Osteoblast (primary cell): ENCODE measurements at regions not wholly inside any gene's neighbourhood (a gene's known extent, or its start where the extent isn't known, plus 50 kb on each side); places are given as distances from the start of the nearest gene placed in this dataset.

Source experiments
- DNase-seq: peaks from one replicate; pipeline ENCODE4 v3.0.0; 2011; ENCODE audit warnings: low spot score, mixed read lengths; ENCODE audit not compliant: insufficient read length; ENCODE audit errors: missing footprints
- H2AFZ ChIP-seq: 2 replicates; pipeline ENCODE4 v1.6.0; 2011; ENCODE audit warnings: mild to moderate bottlenecking, low read length
- H3K27ac ChIP-seq: 2 replicates; pipeline ENCODE4 v1.5.1; 2011; ENCODE audit warnings: mild to moderate bottlenecking, low read depth, low read length, moderate library complexity
- H3K27me3 ChIP-seq: 2 replicates; pipeline ENCODE4 v1.6.0; 2012; ENCODE audit warnings: mild to moderate bottlenecking, control low read depth, inconsistent platforms, low read length, moderate library complexity; ENCODE audit not compliant: insufficient read depth
- H3K36me3 ChIP-seq: 2 replicates; pipeline ENCODE4 v1.5.1; 2011; ENCODE audit warnings: mild to moderate bottlenecking, low read length, control low read depth, moderate library complexity; ENCODE audit not compliant: insufficient read depth
- H3K4me1 ChIP-seq: 2 replicates; pipeline ENCODE4 v1.5.1; 2011; ENCODE audit warnings: mild to moderate bottlenecking, low read length, control low read depth, moderate library complexity; ENCODE audit not compliant: insufficient read depth
- H3K4me2 ChIP-seq: 2 replicates; pipeline ENCODE4 v1.6.0; 2011; ENCODE audit warnings: mild to moderate bottlenecking, low read length; ENCODE audit not compliant: insufficient read depth
- H3K4me3 ChIP-seq: fragments of 200-600 bp; sonication (generic); 3 replicates; pipeline ENCODE4 v1.5.1; 2012; ENCODE audit warnings: mild to moderate bottlenecking, low read length, inconsistent platforms; ENCODE audit not compliant: insufficient read depth
- H3K79me2 ChIP-seq: 2 replicates; pipeline ENCODE4 v1.6.0; 2012; ENCODE audit warnings: mild to moderate bottlenecking, low read length, control low read depth, inconsistent platforms; ENCODE audit not compliant: insufficient read depth
- H3K9me3 ChIP-seq: 2 replicates; pipeline ENCODE4 v1.5.1; 2011; ENCODE audit warnings: low read depth, low read length, control low read depth
- H4K20me1 ChIP-seq: 2 replicates; pipeline ENCODE4 v1.6.0; 2012; ENCODE audit warnings: mild to moderate bottlenecking, low read length, control low read depth; ENCODE audit not compliant: insufficient read depth
- CTCF ChIP-seq: IDR thresholded peaks from 2 replicates; pipeline ENCODE4 v1.5.1; 2011; ENCODE audit warnings: mild to moderate bottlenecking, low read depth, low read length, moderate library complexity; ENCODE audit errors: extremely low read depth

GRCh38 chr5:18023275-18023674 lies 389.0 kb downstream of the TAF11L14 start:
- Histone ChIP-seq H3K27ac (no peak overlapping the region), H3K36me3 (no peaks in the 10 kb centered on the region), H3K4me1 (no peaks in the 10 kb centered on the region), H3K27me3 (no peaks in the 10 kb centered on the region), H4K20me1 (no peaks in the 10 kb centered on the region), H3K4me3 (no peak overlapping the region), H3K4me2 (no peak overlapping the region), H2AFZ (no peak overlapping the region), H3K79me2 (no peaks in the 10 kb centered on the region), H3K9me3 (no peaks in the 10 kb centered on the region)
- DNase-seq = no peak
- no peak for TF ChIP-seq CTCF

- no peak overlapping the region for H2AFZ ChIP-seq
- no peak overlapping the region for H3K4me3 ChIP-seq
- H3K9me3 ChIP-seq = no peaks in the 10 kb centered on the region
- no peaks in the 10 kb centered on the region for H3K36me3 ChIP-seq
- DNase-seq = no peak
- no peaks in the 10 kb centered on the region for H4K20me1 ChIP-seq
- H3K27ac ChIP-seq = no peak overlapping the region
- TF ChIP-seq CTCF = no peak
- no peak overlapping the region for H3K4me2 ChIP-seq
- no peaks in the 10 kb centered on the region for H3K27me3 ChIP-seq
- H3K79me2 ChIP-seq = no peaks in the 10 kb centered on the region
- no peaks in the 10 kb centered on the region for H3K4me1 ChIP-seq
These were observed 389.7 kb downstream of the TAF11L14 start for GRCh38 chr5:18023986-18024385.

GRCh38 chr5:18024542-18024941 lies 390.3 kb downstream of the TAF11L14 start:
- no peak for DNase-seq
- no peak overlapping the region for H3K4me2 ChIP-seq
- TF ChIP-seq CTCF = no peak
- no peak overlapping the region for H2AFZ ChIP-seq
- no peaks in the 10 kb centered on the region for H3K36me3 ChIP-seq
- no peaks in the 10 kb centered on the region for H3K27me3 ChIP-seq
- H3K4me3 ChIP-seq = no peak overlapping the region
- H3K9me3 ChIP-seq = no peaks in the 10 kb centered on the region
- no peak overlapping the region for H3K27ac ChIP-seq
- H3K79me2 ChIP-seq = no peaks in the 10 kb centered on the region
- H4K20me1 ChIP-seq = no peaks in the 10 kb centered on the region
- H3K4me1 ChIP-seq = no peaks in the 10 kb centered on the region

GRCh38 chr5:18027241-18027867 lies 393.1 kb downstream of the TAF11L14 start:
- Histone ChIP-seq H3K27me3 (no peaks in the 10 kb centered on the region), H2AFZ (no peak overlapping the region), H3K79me2 (no peaks in the 10 kb centered on the region), H3K4me2 (no peak overlapping the region), H3K9me3 (no peaks in the 10 kb centered on the region), H3K4me3 (no peak overlapping the region), H3K4me1 (no peaks in the 10 kb centered on the region), H4K20me1 (no peaks in the 10 kb centered on the region), H3K27ac (no peak overlapping the region), H3K36me3 (no peaks in the 10 kb centered on the region)
- no peak for DNase-seq
- no peak for TF ChIP-seq CTCF
